MM.1S (cell line): ENCODE measurements at regions not wholly inside any gene's neighbourhood (a gene's known extent, or its start where the extent isn't known, plus 50 kb on each side); places are given as distances from the start of the nearest gene placed in this dataset.

Source experiments
- DNase-seq: peaks from one replicate; pipeline ENCODE4 v3.0.0-alpha.2; 2015
- H2AFZ ChIP-seq: fragments of 300-600 bp; sonication (generic); 2 replicates; pipeline ENCODE4 v1.6.0; 2016; ENCODE audit warnings: antibody characterized with exemption, low read length
- H3F3A ChIP-seq: fragments of 300-600 bp; sonication (generic); 2 replicates; pipeline ENCODE4 v1.6.1; 2016; ENCODE audit warnings: mild to moderate bottlenecking, antibody characterized with exemption, low read length, moderate library complexity, mixed read lengths; ENCODE audit not compliant: insufficient read depth
- H3K27ac ChIP-seq: fragments of 300-600 bp; sonication (generic); 2 replicates; pipeline ENCODE4 v1.5.1; 2016; ENCODE audit warnings: mild to moderate bottlenecking, low read length
- H3K27me3 ChIP-seq: fragments of 300-600 bp; sonication (generic); replicated peaks from 2 replicates; pipeline ENCODE4 v1.6.0; 2016; ENCODE audit warnings: low read length; ENCODE audit not compliant: insufficient read depth
- H3K36me3 ChIP-seq: fragments of 300-600 bp; sonication (generic); replicated peaks from 2 replicates; pipeline ENCODE4 v1.6.1; 2016; ENCODE audit warnings: mild to moderate bottlenecking, low read length, mixed read lengths; ENCODE audit not compliant: insufficient read depth
- H3K4me1 ChIP-seq: fragments of 300-600 bp; sonication (generic); 2 replicates; pipeline ENCODE4 v1.6.1; 2016; ENCODE audit warnings: low read length, mixed read lengths
- H3K4me2 ChIP-seq: fragments of 300-600 bp; sonication (generic); 2 replicates; pipeline ENCODE4 v1.6.0; 2016; ENCODE audit warnings: low read depth, low read length
- H3K4me3 ChIP-seq: fragments of 300-600 bp; sonication (generic); 2 replicates; pipeline ENCODE4 v1.5.1; 2016; ENCODE audit warnings: low read length, mixed read lengths
- H3K79me2 ChIP-seq: fragments of 300-600 bp; sonication (generic); 2 replicates; pipeline ENCODE4 v1.6.1; 2016; ENCODE audit warnings: mixed run types, low read length, mixed read lengths
- H3K9ac ChIP-seq: fragments of 300-600 bp; sonication (generic); 2 replicates; pipeline ENCODE4 v1.6.1; 2016; ENCODE audit warnings: low read length, mixed read lengths
- H3K9me2 ChIP-seq: fragments of 300-600 bp; sonication (generic); replicated peaks from 2 replicates; pipeline ENCODE4 v1.6.1; 2016; ENCODE audit warnings: mild to moderate bottlenecking, low read length, mixed read lengths; ENCODE audit not compliant: insufficient read depth
- H3K9me3 ChIP-seq: fragments of 300-600 bp; sonication (generic); replicated peaks from 2 replicates; pipeline ENCODE4 v1.6.1; 2016; ENCODE audit warnings: mild to moderate bottlenecking, low read length, mixed read lengths; ENCODE audit not compliant: insufficient read depth
- H4K20me1 ChIP-seq: fragments of 300-600 bp; sonication (generic); 2 replicates; pipeline ENCODE4 v1.6.1; 2016; ENCODE audit warnings: mild to moderate bottlenecking, low read length, moderate library complexity, mixed read lengths; ENCODE audit not compliant: insufficient read depth
- CTCF ChIP-seq: fragments of 300-600 bp; sonication (generic); IDR thresholded peaks from 2 replicates; pipeline ENCODE4 v1.5.1; 2016; ENCODE audit warnings: antibody characterized with exemption, low read length, mixed read lengths
- EZH2 ChIP-seq: fragments of 300-600 bp; sonication (generic); optimal IDR thresholded peaks from 2 replicates; pipeline ENCODE3; 2017; ENCODE audit warnings: low read depth, mild to moderate bottlenecking, antibody characterized with exemption, low read length, mixed read lengths
- EZH2phosphoT487 ChIP-seq: fragments of 300-600 bp; sonication (generic); IDR thresholded peaks from 2 replicates; pipeline ENCODE4 v1.6.1; 2018; ENCODE audit warnings: antibody characterized with exemption, low read length

DNA sequence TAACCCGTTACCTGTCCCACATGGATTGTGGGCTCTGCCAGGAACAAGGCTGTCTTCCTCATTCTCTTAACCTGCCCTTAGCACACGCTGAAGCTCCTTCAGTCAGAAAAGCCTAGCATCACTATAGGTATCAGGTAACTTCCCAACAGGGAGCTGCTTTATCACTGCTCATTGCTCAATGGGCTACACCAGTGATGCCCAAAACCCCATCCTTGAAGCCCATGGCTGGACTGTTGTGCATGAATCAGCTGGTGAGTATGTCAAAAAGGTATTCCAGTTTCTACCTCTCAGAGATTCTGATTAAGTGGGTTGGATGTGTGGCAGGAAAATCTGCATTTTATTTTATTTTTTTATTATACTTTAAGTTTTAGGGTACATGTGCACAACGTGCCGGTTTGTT is 362.2 kb downstream of the LRATD1 start:
- TF ChIP-seq CTCF (no peak), EZH2phosphoT487 (no peak), EZH2 (no peak)
- Histone ChIP-seq H3K4me3 (no peak overlapping the region), H3K36me3 (no peaks in the 10 kb centered on the region), H3K4me2 (no peak overlapping the region), H4K20me1 (no peaks in the 10 kb centered on the region), H3K79me2 (no peaks in the 10 kb centered on the region), H3K9me3 (no peaks in the 10 kb centered on the region), H3F3A (no peaks in the 10 kb centered on the region), H3K9ac (no peak overlapping the region), H3K4me1 (no peaks in the 10 kb centered on the region), H2AFZ (no peak overlapping the region), H3K9me2 (no peaks in the 10 kb centered on the region), H3K27ac (no peak overlapping the region), H3K27me3 (no peaks in the 10 kb centered on the region)
- DNase-seq, result no peak

- DNase-seq, result no peak
These were observed 364.0 kb downstream of the LRATD1 start for GRCh38 chr2:14996351-14997014.

GRCh38 chr2:14998546-14998945 is 366.0 kb downstream of the LRATD1 start:
- Histone ChIP-seq H3K27me3 (no peaks in the 10 kb centered on the region), H3K9me2 (no peaks in the 10 kb centered on the region), H3K79me2 (no peaks in the 10 kb centered on the region), H3K4me1 (no peaks in the 10 kb centered on the region), H3K9ac (no peak overlapping the region), H2AFZ (no peak overlapping the region), H3K27ac (no peak overlapping the region), H3K36me3 (no peaks in the 10 kb centered on the region), H3F3A (no peaks in the 10 kb centered on the region), H3K4me3 (no peak overlapping the region), H3K4me2 (no peak overlapping the region), H3K9me3 (no peaks in the 10 kb centered on the region), H4K20me1 (no peaks in the 10 kb centered on the region)
- TF ChIP-seq EZH2phosphoT487 (no peak), EZH2 (no peak), CTCF (no peak)
- no peak for DNase-seq

More at GRCh38 chr2:14996351-14997014, 364.0 kb downstream of the LRATD1 start:
- no peaks in the 10 kb centered on the region for H3K27me3 ChIP-seq
- no peak overlapping the region for H3K9ac ChIP-seq
- no peaks in the 10 kb centered on the region for H3K36me3 ChIP-seq
- no peaks in the 10 kb centered on the region for H3K4me1 ChIP-seq
- H3K4me3 ChIP-seq, result no peak overlapping the region
- no peaks in the 10 kb centered on the region for H4K20me1 ChIP-seq
- H3K79me2 ChIP-seq, result no peaks in the 10 kb centered on the region
- H3K27ac ChIP-seq, result no peak overlapping the region
- no peaks in the 10 kb centered on the region for H3K9me3 ChIP-seq
- TF ChIP-seq EZH2phosphoT487, result no peak
- no peak for TF ChIP-seq CTCF
- TF ChIP-seq EZH2, result no peak
- no peak overlapping the region for H3K4me2 ChIP-seq
- H3K9me2 ChIP-seq, result no peaks in the 10 kb centered on the region
- H3F3A ChIP-seq, result no peaks in the 10 kb centered on the region
- no peak overlapping the region for H2AFZ ChIP-seq
